Smooth muscle cell (in vitro differentiated cells): ENCODE measurements at regions not wholly inside any gene's neighbourhood (a gene's known extent, or its start where the extent isn't known, plus 50 kb on each side); places are given as distances from the start of the nearest gene placed in this dataset.

Experiments used
- DNase-seq: peaks from one replicate; lab custom pipeline; 2025; ENCODE audit not compliant: unreplicated experiment; lab: John Stamatoyannopoulos, UW
- H2AFZ ChIP-seq: fragments of 200-600 bp; sonication (generic); 2 replicates; pipeline ENCODE4 v1.6.0; 2016; ENCODE audit warnings: antibody characterized with exemption, low read depth, mild to moderate bottlenecking
- H3F3A ChIP-seq: fragments of 200-600 bp; sonication (generic); 2 replicates; pipeline ENCODE4 v1.6.0; 2017; ENCODE audit warnings: antibody characterized with exemption, low read depth
- H3K27ac ChIP-seq: fragments of 200-600 bp; sonication (generic); 2 replicates; pipeline ENCODE4 v1.5.1; 2016; ENCODE audit warnings: low read depth, mild to moderate bottlenecking
- H3K27me3 ChIP-seq: fragments of 200-600 bp; sonication (generic); 2 replicates; pipeline ENCODE4 v1.6.1; 2016; ENCODE audit warnings: low read depth, mild to moderate bottlenecking
- H3K36me3 ChIP-seq: fragments of 200-600 bp; sonication (generic); 2 replicates; pipeline ENCODE4 v1.5.1; 2016; ENCODE audit warnings: low read depth
- H3K4me1 ChIP-seq: fragments of 200-600 bp; sonication (generic); 2 replicates; pipeline ENCODE4 v1.5.1; 2016; ENCODE audit warnings: low read depth
- H3K4me2 ChIP-seq: fragments of 200-600 bp; sonication (generic); 2 replicates; pipeline ENCODE4 v1.6.0; 2016; ENCODE audit warnings: mild to moderate bottlenecking
- H3K4me3 ChIP-seq: fragments of 200-600 bp; sonication (generic); 2 replicates; pipeline ENCODE4 v1.5.1; 2016; ENCODE audit warnings: mild to moderate bottlenecking
- H3K79me2 ChIP-seq: fragments of 200-600 bp; sonication (generic); 2 replicates; pipeline ENCODE4 v1.6.0; 2016; ENCODE audit warnings: low read depth, mild to moderate bottlenecking
- H3K9ac ChIP-seq: fragments of 200-600 bp; sonication (generic); 2 replicates; pipeline ENCODE4 v1.6.0; 2016; ENCODE audit warnings: low read depth
- H3K9me3 ChIP-seq: fragments of 200-600 bp; sonication (generic); replicated peaks from 2 replicates; pipeline ENCODE4 v1.5.1; 2016; ENCODE audit warnings: low read depth
- H4K20me1 ChIP-seq: fragments of 200-600 bp; sonication (generic); 2 replicates; pipeline ENCODE4 v1.6.0; 2016; ENCODE audit warnings: low read depth
- CTCF ChIP-seq: fragments of 200-600 bp; sonication (generic); IDR thresholded peaks from 2 replicates; pipeline ENCODE4 v1.5.1; 2017; ENCODE audit warnings: borderline replicate concordance, mild to moderate bottlenecking, antibody characterized with exemption; ENCODE audit not compliant: insufficient read depth, poor library complexity, severe bottlenecking
- WGBS: methylation state at CpG from one replicate; pipeline ENCODE4 v1.1.7; 2016; ENCODE audit warnings: low lambda C conversion rate; 5-methylcytosine and 5-hydroxymethylcytosine counted together

- Histone ChIP-seq H2AFZ (no peak overlapping the region), H3K4me3 (no peak overlapping the region), H3K4me2 (no peak overlapping the region), H3F3A (no peaks in the 10 kb centered on the region), H3K4me1 (no peaks in the 10 kb centered on the region), H4K20me1 (no peaks in the 10 kb centered on the region), H3K27me3 (no peaks in the 10 kb centered on the region), H3K27ac (no peak overlapping the region), H3K9ac (no peak overlapping the region), H3K9me3 (no peaks in the 10 kb centered on the region), H3K79me2 (no peaks in the 10 kb centered on the region), H3K36me3 (no peaks in the 10 kb centered on the region)
- TF ChIP-seq CTCF, result no peak
- no peak for DNase-seq
- 95% methylated on average over 6 of the region's 6 CpGs for WGBS
Observed at GRCh38 chr2:45123521-45124191, 114.4 kb upstream of the SIX2 start.

- H3K36me3 ChIP-seq, result no peaks in the 10 kb centered on the region
- H3K27me3 ChIP-seq, result no peaks in the 10 kb centered on the region
- no peaks in the 10 kb centered on the region for H3F3A ChIP-seq
- no peak overlapping the region for H3K9ac ChIP-seq
- no peak overlapping the region for H3K4me2 ChIP-seq
- 93% methylated on average over 2 of the region's 2 CpGs for whole genome bisulfite sequencing
- no peak for DNase-seq
- no peaks in the 10 kb centered on the region for H3K9me3 ChIP-seq
- no peak overlapping the region for H2AFZ ChIP-seq
- no peaks in the 10 kb centered on the region for H4K20me1 ChIP-seq
- no peak for TF ChIP-seq CTCF
- H3K27ac ChIP-seq, result no peak overlapping the region
- H3K4me1 ChIP-seq, result no peaks in the 10 kb centered on the region
- no peak overlapping the region for H3K4me3 ChIP-seq
- no peaks in the 10 kb centered on the region for H3K79me2 ChIP-seq
Observed at GRCh38 chr2:45123065-45123464, 113.8 kb upstream of the SIX2 start.

GRCh38 chr2:45121236-45121927, 112.1 kb upstream of the SIX2 start:
- no peak overlapping the region for H3K9ac ChIP-seq
- H3K27me3 ChIP-seq, result no peaks in the 10 kb centered on the region
- H3K79me2 ChIP-seq, result no peaks in the 10 kb centered on the region
- H3K4me1 ChIP-seq, result no peaks in the 10 kb centered on the region
- no peaks in the 10 kb centered on the region for H3F3A ChIP-seq
- no peaks in the 10 kb centered on the region for H4K20me1 ChIP-seq
- H3K27ac ChIP-seq, result no peak overlapping the region
- TF ChIP-seq CTCF, result no peak
- H3K4me2 ChIP-seq, result no peak overlapping the region
- H3K36me3 ChIP-seq, result no peaks in the 10 kb centered on the region
- WGBS, result 83% methylated on average over 5 of the region's 5 CpGs
- H2AFZ ChIP-seq, result no peak overlapping the region
- DNase-seq, result no peak
- H3K4me3 ChIP-seq, result no peak overlapping the region
- no peaks in the 10 kb centered on the region for H3K9me3 ChIP-seq

DNA sequence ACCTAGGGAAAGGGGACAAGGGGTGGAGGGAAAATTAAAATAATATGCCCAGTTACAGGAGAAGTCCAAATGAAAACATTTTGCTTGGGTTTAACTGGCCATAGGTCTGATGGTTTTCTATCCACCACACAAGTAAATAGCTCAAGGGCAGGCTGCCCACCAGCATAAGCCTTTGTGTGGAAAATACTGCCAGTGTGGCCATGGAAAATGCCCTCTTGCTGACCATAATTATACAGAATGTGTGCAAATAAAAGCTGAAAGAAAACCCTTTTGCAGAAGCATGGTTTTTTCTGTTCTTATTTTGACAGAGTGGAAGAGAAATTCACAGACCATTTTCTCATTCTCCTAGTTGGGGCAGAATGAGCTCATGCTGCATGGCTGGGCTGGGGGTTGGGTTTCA, 111.3 kb upstream of the SIX2 start:
- DNase-seq, result no peak
- no peak overlapping the region for H3K4me3 ChIP-seq

More for the DNA sequence above, 111.3 kb upstream of the SIX2 start:
- Histone ChIP-seq H3K9me3 (no peaks in the 10 kb centered on the region), H3K27ac (no peak overlapping the region), H2AFZ (no peak overlapping the region), H3K9ac (no peak overlapping the region), H3F3A (no peaks in the 10 kb centered on the region), H3K4me2 (no peak overlapping the region), H4K20me1 (no peaks in the 10 kb centered on the region), H3K79me2 (no peaks in the 10 kb centered on the region), H3K4me1 (no peaks in the 10 kb centered on the region), H3K36me3 (no peaks in the 10 kb centered on the region), H3K27me3 (no peaks in the 10 kb centered on the region)
- TF ChIP-seq CTCF, result no peak
